Right renal pelvis (tissue), 4 donors: ENCODE measurements at regions not wholly inside any gene's neighbourhood (a gene's known extent, or its start where the extent isn't known, plus 50 kb on each side); places are given as distances from the start of the nearest gene placed in this dataset.

Experiments
- DNase-seq, 4 donors: peaks; one replicate each; pipeline ENCODE4 v3.0.0-alpha.2; 2013; ENCODE audit warnings: low read depth in 4 of 4, low spot score in 3 of 4, missing footprints in 1 of 4

DNA sequence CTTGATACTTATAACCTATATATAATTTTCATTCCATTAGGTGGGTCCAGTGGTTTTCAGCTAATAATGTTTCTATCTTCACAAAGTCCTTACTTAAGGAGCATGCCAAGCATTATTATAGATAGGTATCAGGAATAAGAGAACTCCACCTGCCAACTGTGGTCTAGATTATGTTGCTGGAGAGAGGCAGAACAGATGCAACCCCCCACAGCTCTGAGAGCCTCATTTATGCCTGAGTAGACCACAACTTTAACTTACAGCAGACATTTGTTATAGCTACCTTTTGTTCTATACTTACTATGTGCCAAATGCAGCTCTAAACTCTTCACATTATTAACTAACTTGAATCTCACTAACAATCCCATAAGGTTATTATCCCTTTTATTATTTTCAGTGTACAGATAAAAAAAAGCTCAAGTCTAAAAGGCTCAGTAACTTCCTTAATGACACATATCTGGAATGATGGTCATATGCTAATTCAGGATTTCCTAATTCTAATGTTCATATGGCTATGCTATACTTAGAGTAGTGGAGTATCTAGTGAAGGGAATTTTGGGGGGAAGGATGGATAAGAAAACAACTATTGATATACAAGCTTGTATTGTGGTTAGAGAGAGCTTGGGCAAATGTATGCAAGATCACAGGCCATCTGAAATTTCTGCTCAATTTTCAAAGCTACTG, 119.1 kb upstream of the RND3 start:
- no peak for DNase-seq

GRCh38 chr2:150605664-150606063, 118.2 kb upstream of the RND3 start:
- DNase-seq, result no peak

DNA sequence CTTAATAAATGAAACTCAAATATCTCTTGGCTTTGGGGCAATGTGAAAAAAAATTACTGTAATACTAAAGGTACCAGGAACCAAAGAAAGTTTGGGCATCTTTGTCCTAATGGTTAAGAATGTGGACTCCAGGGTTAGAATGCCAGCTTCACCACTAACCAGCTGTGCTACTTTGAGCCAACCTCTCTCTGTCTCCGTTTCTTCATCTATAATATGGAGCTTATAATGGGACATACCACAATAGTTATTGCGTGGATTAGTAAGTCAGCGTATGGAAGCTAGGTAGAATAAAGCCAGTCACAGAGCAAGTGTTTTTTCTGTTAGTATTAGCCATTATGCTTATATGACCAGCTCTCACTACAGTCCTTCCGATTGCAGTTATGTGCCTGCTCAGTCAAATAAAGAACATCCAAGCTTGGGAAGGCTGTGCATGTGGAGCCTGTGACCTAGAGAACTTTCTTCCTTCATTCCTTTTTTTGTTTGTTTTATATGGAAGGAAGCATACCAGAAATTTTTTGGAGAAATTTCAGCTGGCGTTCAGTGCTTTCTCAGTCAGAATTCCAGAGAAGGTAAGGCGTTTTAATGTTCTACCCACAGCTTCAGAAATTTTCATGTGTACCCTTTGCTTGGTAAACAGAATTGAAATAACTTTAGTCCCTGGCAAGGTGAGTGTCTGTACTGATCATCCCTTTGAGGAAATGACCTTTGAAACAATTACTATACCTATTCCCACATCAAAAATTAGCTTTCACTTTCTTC, 114.0 kb upstream of the RND3 start:
- no peak for DNase-seq

DNA sequence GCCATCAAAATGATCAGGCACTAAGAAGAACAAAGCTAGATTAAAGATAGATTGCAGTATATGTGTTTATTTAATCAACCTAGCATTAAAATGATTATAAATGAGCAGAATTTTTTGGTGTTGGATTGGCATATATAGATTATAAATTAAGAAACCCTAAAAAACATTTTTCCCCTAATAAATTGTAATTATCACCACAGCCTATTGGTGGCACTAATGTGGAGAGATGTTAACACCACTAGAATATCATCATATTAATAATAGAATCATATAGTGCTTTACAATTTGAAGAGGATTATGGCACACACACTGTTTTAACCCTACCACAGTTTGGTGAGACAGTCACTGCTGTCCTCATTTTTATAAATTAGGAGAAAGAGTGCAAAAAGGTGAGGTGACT, 112.4 kb upstream of the RND3 start:
- no peak for DNase-seq

DNA sequence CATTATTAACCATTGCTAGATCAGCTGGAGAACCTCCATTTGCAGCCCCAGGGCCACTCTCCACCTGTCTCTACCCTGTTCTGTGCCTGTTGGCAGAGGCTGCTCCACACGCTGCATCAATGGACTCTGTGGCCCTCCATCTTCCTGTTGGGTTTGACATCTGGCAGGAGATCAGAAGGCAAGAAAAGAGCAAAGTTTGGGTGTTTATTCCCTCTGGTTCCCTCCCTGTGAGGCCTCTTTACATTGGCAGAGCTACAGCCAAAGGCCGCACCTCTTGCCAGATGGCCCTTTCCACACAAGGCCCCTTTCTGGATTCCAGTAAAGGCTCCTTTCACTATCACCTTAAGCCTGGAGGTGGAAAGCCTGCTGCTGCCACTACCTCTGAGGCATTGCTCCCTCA, 110.9 kb upstream of the RND3 start:
- DNase-seq, result no peak

DNA sequence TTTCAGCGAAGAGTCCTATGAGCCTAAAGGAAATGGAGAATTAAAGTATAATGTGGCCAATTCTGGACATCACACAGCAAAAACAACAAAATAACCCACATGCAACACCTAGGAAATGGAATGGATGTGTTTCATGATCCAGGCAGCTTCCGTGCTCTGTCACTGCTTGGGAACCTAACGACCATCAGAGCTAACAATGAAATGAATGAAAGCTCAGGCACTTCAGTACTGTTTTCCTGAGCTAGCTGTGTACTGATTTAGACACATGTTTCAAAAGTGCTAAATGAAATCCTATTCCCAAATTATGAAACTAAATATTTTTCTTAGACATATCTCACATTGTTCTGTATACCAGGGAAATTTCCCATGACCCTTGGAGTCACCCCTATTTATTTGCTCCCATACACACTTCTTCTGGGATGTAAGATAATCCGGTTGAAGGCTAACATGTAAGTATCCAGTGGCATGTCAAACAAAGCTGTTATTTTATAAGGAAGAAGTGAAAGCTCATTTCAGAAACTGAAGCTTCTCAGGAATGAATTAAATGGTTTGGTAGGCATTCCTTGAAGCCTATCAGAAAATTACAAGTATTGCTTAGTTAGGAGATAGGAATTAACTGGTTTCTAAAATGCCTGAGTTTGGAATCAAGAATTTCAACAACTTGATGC, 108.5 kb upstream of the RND3 start:
- DNase-seq, result no peak

DNA sequence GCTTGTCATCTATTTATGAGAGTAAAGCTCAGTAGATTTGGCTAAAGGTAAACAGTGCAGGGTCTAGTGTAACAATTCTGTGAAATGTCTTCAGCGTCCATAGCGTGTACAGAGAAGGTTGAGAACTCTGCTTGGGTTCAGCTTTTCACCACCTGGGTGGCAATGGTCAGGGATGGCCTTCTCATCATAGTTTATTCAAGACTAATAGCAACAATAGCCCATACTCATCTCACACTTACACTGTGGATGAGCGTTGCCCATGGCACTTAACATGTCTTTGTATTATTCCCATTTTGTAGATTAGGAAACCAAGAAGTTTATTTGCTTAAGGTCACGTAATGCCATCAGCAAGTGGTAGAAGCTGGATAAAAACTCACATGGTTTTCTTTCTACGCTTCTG, 106.8 kb upstream of the RND3 start:
- no peak for DNase-seq

DNA sequence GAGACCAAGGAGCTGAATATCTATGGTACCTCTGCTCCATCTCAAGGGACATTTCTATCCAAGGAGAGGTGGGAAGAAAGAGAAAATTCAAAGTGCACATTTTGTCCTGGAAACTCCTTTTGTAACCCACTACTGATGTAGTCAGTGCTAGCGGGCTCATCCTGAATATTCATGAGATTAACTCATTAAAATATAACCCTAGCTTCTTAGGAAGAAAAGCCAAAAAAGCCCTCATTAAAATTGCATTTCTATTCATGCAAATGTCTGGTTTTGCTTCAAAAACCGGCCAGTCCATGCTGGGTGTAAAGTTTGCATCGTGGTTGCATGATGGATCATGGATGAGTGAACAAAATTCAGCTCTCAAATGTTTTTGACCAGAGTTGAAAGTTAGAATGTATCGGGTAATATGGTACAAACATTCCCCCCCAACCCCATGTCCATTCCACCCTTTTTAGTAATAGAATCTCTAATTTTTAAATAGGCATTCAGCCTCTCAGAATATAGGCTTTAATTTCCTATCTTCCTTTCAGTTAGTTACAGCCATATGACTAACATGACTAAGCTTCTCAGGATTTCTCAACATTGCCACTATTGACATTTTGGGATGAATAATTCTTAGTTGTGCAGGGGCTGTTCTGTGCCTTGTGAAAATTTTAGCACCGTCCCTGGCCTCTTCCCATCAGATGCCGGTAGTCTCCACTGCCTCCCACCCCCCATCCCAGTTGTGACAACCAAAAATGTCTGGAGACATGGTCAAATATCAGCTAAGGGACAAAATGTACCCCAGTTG, 104.2 kb upstream of the RND3 start:
- no peak for DNase-seq

DNA sequence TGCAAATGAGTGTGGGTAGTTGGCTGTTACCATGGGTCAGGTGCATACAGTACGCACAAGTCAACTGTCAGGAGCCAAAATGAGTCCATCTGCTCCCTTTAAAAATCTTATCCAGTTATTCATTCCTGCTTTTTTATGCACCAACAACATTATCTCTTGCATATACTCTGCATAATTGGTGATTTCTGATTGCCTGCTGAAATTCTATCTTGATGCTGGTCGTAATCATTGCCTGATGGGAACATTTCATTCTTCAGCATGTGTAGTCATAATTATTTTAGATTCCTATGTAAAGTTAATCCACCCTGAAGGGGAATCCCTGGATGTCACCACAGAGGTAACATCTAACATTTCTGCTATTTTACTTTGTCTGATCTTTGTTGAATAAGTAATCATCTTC, 102.2 kb upstream of the RND3 start:
- no peak for DNase-seq

- no peak for DNase-seq
Measured at GRCh38 chr2:150588506-150588870, 101.0 kb upstream of the RND3 start.

DNA sequence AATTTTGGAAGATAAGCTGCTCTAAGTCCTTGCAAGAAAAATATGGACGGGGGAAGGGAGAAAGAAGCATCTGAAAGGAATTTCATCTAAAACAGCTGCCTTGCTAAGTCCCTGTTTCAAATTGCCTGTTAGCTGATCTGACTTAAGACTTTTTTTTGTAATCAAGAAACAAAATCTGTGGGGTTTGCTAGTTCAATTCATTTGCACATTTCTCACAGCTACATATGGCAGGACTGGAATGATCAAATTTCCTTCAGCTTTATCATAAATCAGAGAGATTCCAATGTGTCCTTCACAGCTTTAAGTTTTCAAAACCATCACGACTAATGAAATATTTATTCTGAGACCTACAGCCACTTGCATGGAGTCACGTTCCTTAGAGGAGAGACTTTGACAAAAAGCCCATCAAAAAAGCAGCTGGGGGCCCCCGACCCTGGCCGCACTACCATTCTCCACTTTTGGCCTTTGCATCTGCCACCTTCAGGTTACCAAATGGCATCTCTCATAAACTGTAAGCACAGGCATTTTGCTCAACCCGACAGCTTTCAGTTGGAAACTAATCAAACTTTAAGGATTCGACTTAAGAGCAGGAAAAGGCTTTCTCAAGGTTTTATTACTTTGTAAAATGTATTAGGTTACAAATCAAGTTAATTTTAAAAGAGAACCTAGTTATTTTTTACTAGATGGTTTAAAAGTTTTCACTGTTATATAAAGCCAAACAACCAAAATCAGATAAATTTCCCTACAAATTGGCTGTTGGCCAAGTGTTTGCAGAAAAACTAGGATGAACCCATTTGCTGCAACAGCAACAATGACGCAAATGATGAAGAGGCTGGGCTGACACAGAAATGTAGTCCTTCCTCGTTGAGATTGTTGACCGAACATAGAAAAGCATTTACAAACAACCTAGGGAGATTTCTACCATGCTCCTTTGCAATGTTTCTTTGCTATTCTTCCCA, 100.4 kb upstream of the RND3 start:
- no peak for DNase-seq

GRCh38 chr2:150586858-150587257, 99.4 kb upstream of the RND3 start:
- no peak for DNase-seq

DNA sequence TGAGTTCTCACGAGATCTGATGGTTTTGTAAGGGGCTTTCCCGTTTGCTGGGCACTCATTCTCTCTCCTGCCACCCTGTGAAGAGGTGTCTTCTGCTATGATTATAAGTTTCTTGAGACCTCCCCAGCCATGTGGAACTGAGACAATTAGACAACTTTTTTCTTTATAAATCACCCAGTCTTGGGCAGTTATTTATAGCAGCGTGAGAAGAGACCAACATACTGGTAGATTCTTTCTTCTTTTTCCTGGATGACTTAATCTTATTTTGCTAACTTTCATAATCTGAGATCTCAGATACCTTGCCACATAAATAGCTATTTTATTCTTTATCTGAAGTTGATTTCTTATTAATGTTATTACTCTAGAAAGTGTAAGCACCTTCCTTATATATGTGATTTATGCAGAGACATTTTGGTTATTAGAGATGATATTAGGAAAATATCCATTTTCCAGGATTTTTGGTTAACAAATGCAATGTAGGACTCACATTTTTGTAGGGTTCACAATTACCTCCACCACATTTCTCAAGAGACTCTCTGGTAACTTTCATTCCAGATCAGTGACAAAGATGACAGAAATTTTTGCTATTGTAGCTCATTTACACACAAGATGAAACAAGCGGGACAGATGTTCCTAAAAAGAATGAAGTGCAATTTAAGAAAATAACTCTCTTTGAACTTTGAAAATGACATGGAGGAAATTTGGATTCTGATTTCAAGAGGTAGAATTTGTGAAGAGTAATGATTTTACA, 97.9 kb upstream of the RND3 start:
- DNase-seq, result no peak

DNA sequence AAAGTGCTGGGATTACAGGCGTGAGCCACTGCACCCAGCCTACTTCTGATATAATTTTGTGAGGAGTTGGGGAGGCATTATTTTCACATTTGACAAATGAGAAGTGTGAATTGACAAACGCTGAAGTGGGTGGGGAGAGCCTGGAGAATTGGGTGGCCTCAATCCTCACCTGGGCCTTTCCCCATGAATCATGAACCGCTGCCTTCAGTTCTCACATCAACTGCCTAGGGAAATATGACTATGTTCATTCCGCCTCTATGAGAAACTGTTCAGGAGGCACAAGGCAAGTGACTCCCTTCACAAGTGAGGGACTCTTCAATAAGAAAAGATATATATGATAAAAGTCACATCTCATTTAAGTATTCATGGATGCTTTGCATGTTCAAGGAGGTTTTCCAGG, 96.6 kb upstream of the RND3 start:
- no peak for DNase-seq

- no peak for DNase-seq
Measured at GRCh38 chr2:150581717-150582472, 94.4 kb upstream of the RND3 start.

DNA sequence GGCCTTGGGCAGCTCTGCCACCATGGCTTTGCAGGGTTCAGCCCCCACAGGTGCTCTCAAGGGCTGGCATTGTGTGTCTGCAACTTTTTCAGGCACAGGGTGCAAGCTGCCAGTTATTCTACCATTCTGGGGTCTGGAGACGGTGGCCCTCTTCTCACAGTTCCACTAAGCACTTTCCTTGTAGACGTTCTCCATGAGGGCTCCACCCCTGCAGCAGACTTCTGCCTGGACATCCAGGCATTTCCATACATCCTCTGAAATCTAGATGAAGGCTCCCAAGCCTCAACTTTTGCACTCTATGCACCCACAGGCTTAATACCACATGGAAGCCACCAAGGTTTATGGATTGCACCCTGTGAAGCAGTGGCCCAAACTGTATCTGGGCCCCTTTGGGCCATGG, 91.0 kb upstream of the RND3 start:
- DNase-seq, result no peak

DNA sequence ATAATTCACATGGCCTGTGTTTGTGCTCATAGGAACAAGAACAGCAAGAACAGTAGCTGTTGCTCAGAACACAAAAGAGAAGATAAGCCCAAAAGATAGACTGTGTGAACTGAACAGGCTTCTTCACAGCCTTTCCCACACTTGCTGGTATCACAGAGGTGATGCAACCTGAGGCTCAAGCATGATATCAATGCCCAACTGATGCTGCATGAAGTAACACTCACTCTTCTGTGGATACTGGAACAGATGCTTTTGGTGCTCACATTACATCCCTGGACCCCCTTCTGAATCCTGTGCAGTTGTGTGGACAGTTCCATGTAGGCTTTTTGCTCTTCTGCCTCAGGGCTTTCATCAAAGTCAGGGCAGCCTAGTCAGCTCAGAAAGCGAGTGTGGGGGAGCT, 88.4 kb upstream of the RND3 start:
- no peak for DNase-seq

DNA sequence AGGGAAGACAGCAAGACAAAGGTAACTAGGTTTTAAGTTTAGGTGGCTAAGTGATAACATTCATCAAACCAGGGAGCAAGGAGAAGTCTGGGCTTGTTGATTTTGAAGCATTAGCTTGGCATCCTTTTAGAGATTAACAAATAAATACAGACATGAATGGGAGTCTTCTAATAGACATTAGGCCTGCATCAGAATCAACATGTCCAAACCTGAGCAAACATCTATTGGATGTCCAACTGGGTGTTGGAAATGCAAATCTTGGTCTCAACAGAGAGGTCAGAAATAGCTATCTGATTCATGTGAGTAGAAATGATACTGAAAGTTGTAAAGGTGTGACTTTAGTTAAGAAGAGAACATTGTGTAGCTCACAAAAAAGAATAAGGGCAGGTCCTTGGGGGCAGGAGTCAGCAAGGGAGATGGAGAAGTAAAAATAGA, 85.5 kb upstream of the RND3 start:
- no peak for DNase-seq
